GM19463 (cell line): ENCODE measurements at regions not wholly inside any gene's neighbourhood (a gene's known extent, or its start where the extent isn't known, plus 50 kb on each side); places are given as distances from the start of the nearest gene placed in this dataset.

ENCODE experiments used
- ATAC-seq: cut with Tn5 transposase; IDR thresholded peaks from one replicate; pipeline ENCODE4 v1.9.1; 2021; ENCODE audit warnings: mild to moderate bottlenecking, moderate library complexity; ENCODE audit not compliant: unreplicated experiment

DNA sequence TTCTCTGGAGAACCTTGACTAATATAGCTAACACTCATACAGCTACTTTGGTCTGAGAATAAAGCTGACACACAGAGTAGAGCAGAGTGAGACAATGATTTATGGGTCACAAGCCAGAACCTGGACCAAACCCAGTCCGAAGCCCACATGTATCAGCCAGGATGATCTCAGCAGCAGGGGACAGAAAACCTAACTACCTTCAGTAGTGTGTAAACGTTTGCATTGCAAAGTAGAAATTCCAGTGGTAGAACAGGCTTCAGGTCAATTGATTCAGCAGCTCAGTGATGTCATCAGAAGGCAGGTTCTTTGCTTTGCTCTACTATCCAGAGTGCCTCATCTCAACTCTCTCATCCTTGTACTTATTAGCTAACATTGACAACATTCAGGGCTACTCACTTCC lies 62.5 kb upstream of the PALS2 start:
- ATAC-seq = no peak

GRCh38 chr7:24517166-24517565 lies 56.1 kb upstream of the PALS2 start:
- ATAC-seq = no peak

GRCh38 chr7:24521917-24522623 lies 51.2 kb upstream of the PALS2 start:
- no peak for ATAC-seq
